ENCODE measurements at regions not wholly inside any gene's neighbourhood (a gene's known extent, or its start where the extent isn't known, plus 50 kb on each side); places are given as distances from the start of the nearest gene placed in this dataset.

- TF ChIP-seq CTCF (IDR thresholded peaks at IDR 0.05) = no peak
- Mint-ChIP-seq H3K27ac (ENCODE audit: unreplicated experiment) (no peak overlapping the region), H3K4me3 (ENCODE audit: unreplicated experiment) (no peak overlapping the region), H3K36me3 (ENCODE audit: low read depth) (no peaks in the 10 kb centered on the region), H3K27me3 (ENCODE audit: low read depth) (peaks cover 18% of the 10 kb centered on the region), H3K9me3 (ENCODE audit: low read depth) (no peaks in the 10 kb centered on the region), H3K4me1 (ENCODE audit: low read depth) (no peaks in the 10 kb centered on the region)
- DNase-seq (ENCODE audit: low spot score) = no peak
These were observed 122.8 kb upstream of the RHOBTB1 start for GRCh38 chr10:61066661-61067344.

DNA sequence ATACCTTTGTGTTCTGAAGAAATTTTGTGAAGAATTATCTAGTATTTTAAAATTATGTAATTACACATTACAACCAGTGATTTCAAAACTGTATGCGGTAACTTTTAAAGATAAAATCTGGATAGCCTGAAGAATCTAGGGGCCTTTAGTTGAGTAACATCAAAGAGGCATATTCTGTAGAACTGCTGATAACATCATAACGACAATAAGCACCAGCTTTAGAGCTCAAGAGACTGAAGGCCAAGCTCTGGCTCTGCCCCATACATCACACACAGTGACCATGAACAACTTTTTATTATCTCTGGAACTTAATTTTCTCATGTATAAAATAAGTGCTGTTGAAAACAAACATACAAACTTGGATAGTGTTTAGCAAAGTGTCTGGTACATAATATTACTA, 121.1 kb upstream of the RHOBTB1 start:
- Mint-ChIP-seq H3K27me3 (ENCODE audit: low read depth) (peaks cover 18% of the 10 kb centered on the region), H3K4me1 (ENCODE audit: low read depth) (no peaks in the 10 kb centered on the region), H3K4me3 (ENCODE audit: unreplicated experiment) (no peak overlapping the region)

GRCh38 chr10:61064356-61064755, 120.4 kb upstream of the RHOBTB1 start:
- H3K27me3 Mint-ChIP-seq (ENCODE audit: low read depth) = peaks cover 18% of the 10 kb centered on the region
- H3K36me3 Mint-ChIP-seq (ENCODE audit: low read depth) = no peaks in the 10 kb centered on the region
- no peak overlapping the region for H3K4me3 Mint-ChIP-seq (ENCODE audit: unreplicated experiment)
- no peaks in the 10 kb centered on the region for H3K9me3 Mint-ChIP-seq (ENCODE audit: low read depth)
- no peak overlapping the region for H3K27ac Mint-ChIP-seq (ENCODE audit: unreplicated experiment)
- TF ChIP-seq CTCF (IDR thresholded peaks at IDR 0.05) = no peak
- H3K4me1 Mint-ChIP-seq (ENCODE audit: low read depth) = no peaks in the 10 kb centered on the region
- no peak for DNase-seq (ENCODE audit: low spot score)

More for the DNA sequence above, 121.1 kb upstream of the RHOBTB1 start:
- DNase-seq (ENCODE audit: low spot score) = no peak
- TF ChIP-seq CTCF (IDR thresholded peaks at IDR 0.05) = no peak
- H3K27ac Mint-ChIP-seq (ENCODE audit: unreplicated experiment) = no peak overlapping the region
- no peaks in the 10 kb centered on the region for H3K9me3 Mint-ChIP-seq (ENCODE audit: low read depth)
- no peaks in the 10 kb centered on the region for H3K36me3 Mint-ChIP-seq (ENCODE audit: low read depth)

GRCh38 chr10:61063901-61064300, 119.9 kb upstream of the RHOBTB1 start:
- TF ChIP-seq CTCF (IDR thresholded peaks at IDR 0.05) = no peak
- H3K9me3 Mint-ChIP-seq (ENCODE audit: low read depth) = no peaks in the 10 kb centered on the region
- no peak overlapping the region for H3K4me3 Mint-ChIP-seq (ENCODE audit: unreplicated experiment)
- H3K27me3 Mint-ChIP-seq (ENCODE audit: low read depth) = peaks cover 15% of the 10 kb centered on the region
- H3K36me3 Mint-ChIP-seq (ENCODE audit: low read depth) = no peaks in the 10 kb centered on the region
- no peak overlapping the region for H3K27ac Mint-ChIP-seq (ENCODE audit: unreplicated experiment)
- no peaks in the 10 kb centered on the region for H3K4me1 Mint-ChIP-seq (ENCODE audit: low read depth)
- no peak for DNase-seq (ENCODE audit: low spot score)

- H3K9me3 Mint-ChIP-seq (ENCODE audit: low read depth) = no peaks in the 10 kb centered on the region
- H3K36me3 Mint-ChIP-seq (ENCODE audit: low read depth) = no peaks in the 10 kb centered on the region
- H3K4me1 Mint-ChIP-seq (ENCODE audit: low read depth) = no peaks in the 10 kb centered on the region
- H3K27me3 Mint-ChIP-seq (ENCODE audit: low read depth) = peaks cover 15% of the 10 kb centered on the region
- TF ChIP-seq CTCF (IDR thresholded peaks at IDR 0.05) = no peak
- DNase-seq (ENCODE audit: low spot score) = no peak
- H3K27ac Mint-ChIP-seq (ENCODE audit: unreplicated experiment) = no peak overlapping the region
- no peak overlapping the region for H3K4me3 Mint-ChIP-seq (ENCODE audit: unreplicated experiment)
These were observed 119.0 kb upstream of the RHOBTB1 start for GRCh38 chr10:61063034-61063433.

All from chondrocyte (in vitro differentiated cells).